ENCODE measurements at regions not wholly inside any gene's neighbourhood (a gene's known extent, or its start where the extent isn't known, plus 50 kb on each side); places are given as distances from the start of the nearest gene placed in this dataset.

GRCh38 chr12:59999291-59999690 lies 403.5 kb downstream of the SLC16A7 start:
- H3K36me3 ChIP-seq, result no peaks in the 10 kb centered on the region
- DNase-seq, result no peak
- no peaks in the 10 kb centered on the region for H3K9me3 ChIP-seq
- H3K4me3 ChIP-seq, result no peak overlapping the region
- no peaks in the 10 kb centered on the region for H3K4me1 ChIP-seq
- no peak overlapping the region for H3K27ac ChIP-seq
- H3K9ac ChIP-seq (ENCODE audit: low read depth in 2 of 2, low read length in 2 of 2), result no peak overlapping the region
- intact Hi-C loops (cut with DNase I), result no loop called here
- no peak for TF ChIP-seq CTCF (IDR thresholded peaks at IDR 0.05)
- H3K27me3 ChIP-seq, result no peaks in the 10 kb centered on the region

- H3K36me3 ChIP-seq, result no peaks in the 10 kb centered on the region
- no peaks in the 10 kb centered on the region for H3K4me1 ChIP-seq
- no peaks in the 10 kb centered on the region for H3K9me3 ChIP-seq
- no peak overlapping the region for H3K9ac ChIP-seq (ENCODE audit: low read depth in 2 of 2, low read length in 2 of 2)
- H3K27ac ChIP-seq, result no peak overlapping the region
- intact Hi-C loops (cut with DNase I), result no loop called here
- H3K4me3 ChIP-seq, result no peak overlapping the region
- no peak for TF ChIP-seq CTCF (IDR thresholded peaks at IDR 0.05)
- H3K27me3 ChIP-seq, result no peaks in the 10 kb centered on the region
- DNase-seq, result no peak
These were observed 414.7 kb downstream of the SLC16A7 start for GRCh38 chr12:60010486-60010885.

- no peak overlapping the region for H3K27ac ChIP-seq
- no peak overlapping the region for H3K9ac ChIP-seq (ENCODE audit: low read depth in 2 of 2, low read length in 2 of 2)
- no peaks in the 10 kb centered on the region for H3K36me3 ChIP-seq
- intact Hi-C loops (cut with DNase I), result no loop called here
- no peak for DNase-seq
- no peak for TF ChIP-seq CTCF (IDR thresholded peaks at IDR 0.05)
- no peaks in the 10 kb centered on the region for H3K9me3 ChIP-seq
- H3K4me3 ChIP-seq, result no peak overlapping the region
- no peaks in the 10 kb centered on the region for H3K4me1 ChIP-seq
- H3K27me3 ChIP-seq, result no peaks in the 10 kb centered on the region
These were observed 416.8 kb downstream of the SLC16A7 start for GRCh38 chr12:60012659-60013058.

DNA sequence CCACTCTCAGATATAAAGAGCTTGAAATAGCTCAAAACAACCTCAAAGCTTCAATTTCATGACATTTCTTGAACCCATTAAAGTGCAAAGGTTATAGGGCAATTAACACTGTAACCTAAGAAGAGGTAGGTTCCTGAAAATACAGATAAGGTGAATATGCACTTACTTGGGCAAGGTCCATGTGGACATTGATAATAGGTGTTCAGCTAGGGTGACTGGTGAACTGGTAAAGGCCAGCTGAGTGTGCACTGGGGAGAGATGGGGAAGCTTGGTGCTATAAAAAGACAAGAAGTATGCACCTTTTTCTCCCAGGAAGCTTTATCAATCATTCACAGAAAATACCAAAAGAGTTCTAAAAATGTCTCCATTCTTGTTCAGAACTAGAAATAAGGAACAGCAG lies 418.6 kb downstream of the SLC16A7 start:
- Histone ChIP-seq H3K9me3 (no peaks in the 10 kb centered on the region), H3K36me3 (no peaks in the 10 kb centered on the region), H3K27me3 (no peaks in the 10 kb centered on the region), H3K4me1 (no peaks in the 10 kb centered on the region), H3K4me3 (no peak overlapping the region), H3K27ac (no peak overlapping the region), H3K9ac (ENCODE audit: low read depth in 2 of 2, low read length in 2 of 2) (no peak overlapping the region)
- DNase-seq, result no peak
- intact Hi-C loops (cut with DNase I), result no loop called here
- TF ChIP-seq CTCF (IDR thresholded peaks at IDR 0.05), result no peak

GRCh38 chr12:60020068-60020467 lies 424.2 kb downstream of the SLC16A7 start:
- TF ChIP-seq CTCF (IDR thresholded peaks at IDR 0.05), result no peak
- Histone ChIP-seq H3K27me3 (no peaks in the 10 kb centered on the region), H3K4me3 (no peak overlapping the region), H3K36me3 (no peaks in the 10 kb centered on the region), H3K9me3 (no peaks in the 10 kb centered on the region), H3K9ac (ENCODE audit: low read depth in 2 of 2, low read length in 2 of 2) (no peak overlapping the region), H3K4me1 (no peaks in the 10 kb centered on the region), H3K27ac (no peak overlapping the region)
- intact Hi-C loops (cut with DNase I), result no loop called here
- DNase-seq, result no peak

- Histone ChIP-seq H3K4me1 (no peaks in the 10 kb centered on the region), H3K27me3 (no peaks in the 10 kb centered on the region), H3K9ac (ENCODE audit: low read depth in 2 of 2, low read length in 2 of 2) (no peak overlapping the region), H3K36me3 (no peaks in the 10 kb centered on the region), H3K27ac (no peak overlapping the region), H3K9me3 (no peaks in the 10 kb centered on the region), H3K4me3 (no peak overlapping the region)
- no peak for DNase-seq
- TF ChIP-seq CTCF (IDR thresholded peaks at IDR 0.05), result no peak
- intact Hi-C loops (cut with DNase I), result no loop called here
These were observed 425.4 kb downstream of the SLC16A7 start for GRCh38 chr12:60021235-60021634.

Data from colonic mucosa (tissue), 4 donors.